ENCODE measurements at regions not wholly inside any gene's neighbourhood (a gene's known extent, or its start where the extent isn't known, plus 50 kb on each side); places are given as distances from the start of the nearest gene placed in this dataset.

DNA sequence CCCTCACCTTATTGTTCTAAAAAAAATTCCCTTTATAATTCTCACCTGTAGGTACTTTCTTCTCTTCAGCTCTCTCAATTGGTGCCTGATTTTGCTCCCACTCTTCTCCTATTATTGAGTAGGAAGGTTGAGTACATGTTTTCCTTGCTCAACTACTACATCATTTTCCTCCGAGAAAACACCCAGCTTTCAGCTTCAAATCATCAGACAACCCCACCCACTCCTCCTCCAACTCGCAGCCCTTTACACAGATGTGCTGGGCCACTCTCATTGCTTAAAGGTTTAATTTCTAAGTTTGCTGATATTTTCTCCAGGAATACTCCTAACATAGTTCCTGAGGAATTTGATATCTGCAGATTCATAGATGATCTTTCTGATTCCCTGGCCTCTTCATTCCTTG is 734.4 kb upstream of the ZEB2 start:
- peaks cover 98% of the 10 kb centered on the region for H3K27me3 ChIP-seq
- TF ChIP-seq, protein P1, sequence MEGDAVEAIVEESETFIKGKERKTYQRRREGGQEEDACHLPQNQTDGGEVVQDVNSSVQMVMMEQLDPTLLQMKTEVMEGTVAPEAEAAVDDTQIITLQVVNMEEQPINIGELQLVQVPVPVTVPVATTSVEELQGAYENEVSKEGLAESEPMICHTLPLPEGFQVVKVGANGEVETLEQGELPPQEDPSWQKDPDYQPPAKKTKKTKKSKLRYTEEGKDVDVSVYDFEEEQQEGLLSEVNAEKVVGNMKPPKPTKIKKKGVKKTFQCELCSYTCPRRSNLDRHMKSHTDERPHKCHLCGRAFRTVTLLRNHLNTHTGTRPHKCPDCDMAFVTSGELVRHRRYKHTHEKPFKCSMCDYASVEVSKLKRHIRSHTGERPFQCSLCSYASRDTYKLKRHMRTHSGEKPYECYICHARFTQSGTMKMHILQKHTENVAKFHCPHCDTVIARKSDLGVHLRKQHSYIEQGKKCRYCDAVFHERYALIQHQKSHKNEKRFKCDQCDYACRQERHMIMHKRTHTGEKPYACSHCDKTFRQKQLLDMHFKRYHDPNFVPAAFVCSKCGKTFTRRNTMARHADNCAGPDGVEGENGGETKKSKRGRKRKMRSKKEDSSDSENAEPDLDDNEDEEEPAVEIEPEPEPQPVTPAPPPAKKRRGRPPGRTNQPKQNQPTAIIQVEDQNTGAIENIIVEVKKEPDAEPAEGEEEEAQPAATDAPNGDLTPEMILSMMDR (IDR thresholded peaks at IDR 0.05): no peak
- no peak overlapping the region for H3K4me3 ChIP-seq (ENCODE audit: low read depth in 1 of 2, low read length in 1 of 2)
- H3K9me3 ChIP-seq: no peaks in the 10 kb centered on the region
- H3K36me3 ChIP-seq: no peaks in the 10 kb centered on the region
- H3K4me1 ChIP-seq (ENCODE audit: control insufficient read depth in 1 of 2, insufficient read depth in 1 of 2, low read depth in 1 of 2, low read length in 1 of 2): peaks cover 4 to 7% of the 10 kb centered on the region in 2 experiments
- H3K27ac ChIP-seq: no peak overlapping the region

DNA sequence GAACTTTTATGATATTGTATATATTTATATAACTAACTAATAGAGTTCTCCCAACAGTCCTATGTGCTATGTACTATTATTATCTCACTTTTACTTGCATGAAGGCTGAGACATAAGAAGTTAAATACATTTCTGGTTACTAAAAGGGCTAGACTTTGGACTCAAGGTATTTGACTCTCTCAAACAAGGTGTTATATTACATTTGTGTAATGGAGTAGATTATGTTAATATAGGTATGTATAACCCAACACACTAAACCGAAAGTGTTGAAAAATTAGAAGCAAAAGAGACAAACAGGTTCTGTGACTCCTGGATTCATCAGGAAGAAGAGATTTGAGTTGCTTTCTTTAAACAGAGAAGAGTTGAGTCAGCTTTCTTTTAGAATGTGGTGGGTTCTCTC is 733.6 kb upstream of the ZEB2 start:
- H3K27ac ChIP-seq: no peak overlapping the region

GRCh38 chr2:145245268-145245870 is 725.5 kb upstream of the ZEB2 start:
- no peak overlapping the region for H3K4me3 ChIP-seq (ENCODE audit: low read depth in 1 of 2, low read length in 1 of 2)
- TF ChIP-seq, protein P1 (IDR thresholded peaks at IDR 0.05): no peak
- H3K27me3 ChIP-seq: peaks cover 14% of the 10 kb centered on the region
- no peaks in the 10 kb centered on the region for H3K4me1 ChIP-seq (ENCODE audit: control insufficient read depth in 1 of 2, insufficient read depth in 1 of 2, low read depth in 1 of 2, low read length in 1 of 2)
- H3K36me3 ChIP-seq: no peaks in the 10 kb centered on the region
- no peaks in the 10 kb centered on the region for H3K9me3 ChIP-seq
- H3K27ac ChIP-seq: no peak overlapping the region

More for the DNA sequence above, 733.6 kb upstream of the ZEB2 start:
- peaks cover 94% of the 10 kb centered on the region for H3K27me3 ChIP-seq
- H3K36me3 ChIP-seq: no peaks in the 10 kb centered on the region
- TF ChIP-seq, protein P1 (IDR thresholded peaks at IDR 0.05): no peak
- H3K4me1 ChIP-seq (ENCODE audit: control insufficient read depth in 1 of 2, insufficient read depth in 1 of 2, low read depth in 1 of 2, low read length in 1 of 2): no peaks in the 10 kb centered on the region
- no peaks in the 10 kb centered on the region for H3K9me3 ChIP-seq
- H3K4me3 ChIP-seq (ENCODE audit: low read depth in 1 of 2, low read length in 1 of 2): no peak overlapping the region

DNA sequence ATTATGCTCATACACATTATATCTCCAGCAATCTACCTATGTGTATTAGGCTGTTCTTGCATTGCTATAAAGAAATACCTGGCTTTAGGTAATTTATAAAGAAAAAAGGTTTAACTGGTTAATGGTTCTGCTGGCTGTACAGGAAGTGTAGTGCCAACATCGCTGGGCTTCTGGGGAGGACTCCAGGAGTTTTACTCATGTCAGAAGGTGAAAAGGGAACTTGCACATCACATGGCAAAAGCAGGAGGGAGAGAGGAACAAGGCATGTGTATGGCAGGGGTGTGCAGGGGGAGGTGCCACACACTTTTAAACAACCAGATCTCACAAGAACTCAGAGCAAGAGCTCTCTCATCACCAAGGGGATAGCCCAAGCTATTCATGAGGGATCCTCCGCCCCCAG is 715.4 kb upstream of the ZEB2 start:
- Histone ChIP-seq H3K4me3 (ENCODE audit: low read depth in 1 of 2, low read length in 1 of 2) (no peak overlapping the region), H3K4me1 (ENCODE audit: control insufficient read depth in 1 of 2, insufficient read depth in 1 of 2, low read depth in 1 of 2, low read length in 1 of 2) (no peaks in the 10 kb centered on the region), H3K36me3 (no peaks in the 10 kb centered on the region), H3K9me3 (no peaks in the 10 kb centered on the region), H3K27me3 (no peaks in the 10 kb centered on the region), H3K27ac (no peak overlapping the region)
- TF ChIP-seq, protein P1 (IDR thresholded peaks at IDR 0.05): no peak

DNA sequence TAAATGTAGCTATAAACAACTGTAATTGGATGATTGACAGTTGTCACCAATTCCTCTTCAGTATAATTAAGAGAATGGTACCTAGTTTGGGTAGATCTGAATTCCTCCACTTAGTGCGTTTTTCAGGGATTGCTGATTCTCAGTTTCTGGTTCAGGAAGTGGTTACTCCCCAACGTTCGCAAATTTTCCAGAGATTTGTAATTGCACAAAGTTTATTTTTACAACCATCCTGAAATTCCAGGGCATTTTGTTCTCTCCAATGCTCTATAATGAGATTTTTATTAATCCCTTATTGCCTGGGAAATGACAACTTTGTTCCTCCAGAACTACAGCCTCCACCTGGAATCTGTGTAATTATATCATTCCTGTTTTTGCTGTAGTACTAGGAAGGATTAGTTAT is 710.6 kb upstream of the ZEB2 start:
- Histone ChIP-seq H3K4me1 (ENCODE audit: control insufficient read depth in 1 of 2, insufficient read depth in 1 of 2, low read depth in 1 of 2, low read length in 1 of 2) (no peaks in the 10 kb centered on the region), H3K36me3 (no peaks in the 10 kb centered on the region), H3K9me3 (no peaks in the 10 kb centered on the region), H3K27me3 (no peaks in the 10 kb centered on the region), H3K4me3 (ENCODE audit: low read depth in 1 of 2, low read length in 1 of 2) (no peak overlapping the region), H3K27ac (no peak overlapping the region)
- TF ChIP-seq, protein P1 (IDR thresholded peaks at IDR 0.05): no peak

Data from neutrophil (primary cell).